IPS-20b (cell line): ENCODE measurements at regions not wholly inside any gene's neighbourhood (a gene's known extent, or its start where the extent isn't known, plus 50 kb on each side); places are given as distances from the start of the nearest gene placed in this dataset.

ENCODE experiments used
- H3K27ac ChIP-seq: one replicate; pipeline ENCODE4 v1.5.1; 2013; ENCODE audit warnings: low read length
- H3K27me3 ChIP-seq: 2 replicates; pipeline ENCODE4 v1.6.1; 2013; ENCODE audit warnings: mild to moderate bottlenecking, low read length, inconsistent platforms; ENCODE audit not compliant: insufficient read depth
- H3K36me3 ChIP-seq: 2 replicates; pipeline ENCODE4 v1.6.1; 2013; ENCODE audit warnings: low read depth, mild to moderate bottlenecking, inconsistent platforms, low read length, moderate library complexity; ENCODE audit not compliant: insufficient read depth
- H3K4me1 ChIP-seq: 2 replicates; pipeline ENCODE4 v1.6.1; 2013; ENCODE audit warnings: mild to moderate bottlenecking, control low read depth, inconsistent platforms, low read length, moderate library complexity; ENCODE audit not compliant: insufficient read depth
- H3K4me3 ChIP-seq: 2 replicates; pipeline ENCODE4 v1.5.1; 2013; ENCODE audit warnings: mild to moderate bottlenecking, low read length, inconsistent platforms
- H3K9ac ChIP-seq: 2 replicates; pipeline ENCODE4 v1.6.1; 2013; ENCODE audit warnings: low read depth, mild to moderate bottlenecking, inconsistent platforms, low read length, moderate library complexity
- H3K9me3 ChIP-seq: 2 replicates; pipeline ENCODE4 v1.6.1; 2013; ENCODE audit warnings: mild to moderate bottlenecking, low read depth, low read length, inconsistent platforms; ENCODE audit not compliant: insufficient read depth

DNA sequence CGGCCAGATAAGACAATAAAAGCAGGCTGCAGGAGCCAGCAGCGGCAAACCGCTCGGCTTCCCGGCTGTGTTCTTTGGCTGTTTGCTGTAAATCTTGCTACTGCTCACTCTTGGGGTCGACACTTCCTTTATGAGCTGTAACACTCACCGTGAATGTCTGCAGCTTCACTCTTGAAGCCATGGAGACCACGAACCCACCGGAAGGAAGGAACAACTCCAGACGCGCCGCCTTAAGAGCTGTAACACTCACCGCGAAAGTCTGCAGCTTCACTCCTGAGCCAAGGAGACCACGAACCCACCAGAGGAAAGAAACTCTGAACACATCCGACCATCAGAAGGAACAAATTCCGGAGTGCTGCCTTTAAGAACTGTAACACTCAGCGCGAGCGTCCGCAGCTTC lies 451.7 kb downstream of the AGTPBP1 start:
- H3K4me3 ChIP-seq = no peak overlapping the region

GRCh38 chr9:85289142-85289541 lies 452.6 kb downstream of the AGTPBP1 start:
- Histone ChIP-seq H3K27ac (no peak overlapping the region), H3K9me3 (no peaks in the 10 kb centered on the region), H3K4me1 (no peaks in the 10 kb centered on the region), H3K4me3 (no peak overlapping the region), H3K36me3 (no peaks in the 10 kb centered on the region), H3K27me3 (no peaks in the 10 kb centered on the region), H3K9ac (no peak overlapping the region)

More for the DNA sequence above, 451.7 kb downstream of the AGTPBP1 start:
- Histone ChIP-seq H3K27me3 (no peaks in the 10 kb centered on the region), H3K9ac (no peak overlapping the region), H3K9me3 (no peaks in the 10 kb centered on the region), H3K36me3 (no peaks in the 10 kb centered on the region), H3K27ac (no peak overlapping the region), H3K4me1 (no peaks in the 10 kb centered on the region)

DNA sequence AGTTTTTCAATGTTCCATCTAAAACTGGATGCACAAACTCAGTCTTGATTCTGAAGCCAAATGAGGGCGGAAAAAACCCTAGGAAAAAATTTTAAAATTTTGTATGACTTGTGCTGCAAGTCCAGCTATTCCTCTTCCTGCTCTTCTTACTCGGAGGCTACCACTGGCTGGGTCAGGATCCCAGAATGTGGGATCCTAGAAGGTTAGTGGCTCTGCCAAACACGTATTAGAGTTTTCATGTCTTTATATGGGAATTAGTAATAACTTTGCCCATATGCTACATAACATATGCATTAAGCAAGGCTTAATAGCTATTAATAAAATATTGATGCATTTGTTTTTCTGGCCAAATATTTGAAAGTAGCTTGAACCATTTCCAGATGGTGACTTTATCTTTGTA lies 458.3 kb downstream of the AGTPBP1 start:
- Histone ChIP-seq H3K27ac (no peak overlapping the region), H3K9me3 (no peaks in the 10 kb centered on the region), H3K4me1 (peaks cover 12% of the 10 kb centered on the region; the same call in 1 of the 2 replicates), H3K36me3 (no peaks in the 10 kb centered on the region), H3K27me3 (peaks cover 39% of the 10 kb centered on the region), H3K4me3 (no peak overlapping the region), H3K9ac (no peak overlapping the region)

DNA sequence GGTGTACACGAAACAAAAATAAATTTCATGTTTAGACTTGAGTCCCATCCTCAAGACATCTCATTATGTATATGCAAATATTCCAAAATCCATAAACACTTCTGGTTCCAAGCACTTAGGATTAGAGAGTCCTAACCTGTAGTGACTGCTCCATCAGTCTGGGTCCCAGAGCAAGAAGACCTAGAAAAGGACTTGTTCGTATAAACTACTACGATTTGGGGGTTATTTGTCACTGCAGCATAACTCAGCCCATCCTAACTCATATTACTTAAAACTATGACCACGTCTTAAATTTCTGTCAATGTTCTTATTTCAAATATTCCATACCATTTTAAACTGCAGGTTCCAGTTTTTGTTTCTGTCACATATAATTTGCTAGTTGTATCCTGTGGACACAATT lies 463.0 kb downstream of the AGTPBP1 start:
- Histone ChIP-seq H3K9ac (no peak overlapping the region), H3K9me3 (no peaks in the 10 kb centered on the region), H3K27me3 (peaks cover 54% of the 10 kb centered on the region), H3K27ac (no peak overlapping the region), H3K4me1 (peaks cover 12% of the 10 kb centered on the region; the same call in 1 of the 2 replicates), H3K36me3 (no peaks in the 10 kb centered on the region), H3K4me3 (no peak overlapping the region)

- no peaks in the 10 kb centered on the region for H3K36me3 ChIP-seq
- no peak overlapping the region for H3K9ac ChIP-seq
- peaks cover 12% of the 10 kb centered on the region; the same call in 1 of the 2 replicates for H3K4me1 ChIP-seq
- no peaks in the 10 kb centered on the region for H3K9me3 ChIP-seq
- H3K27ac ChIP-seq = no peak overlapping the region
- peaks cover 42% of the 10 kb centered on the region for H3K27me3 ChIP-seq
- H3K4me3 ChIP-seq = no peak overlapping the region
These were observed 465.0 kb downstream of the AGTPBP1 start for GRCh38 chr9:85276741-85277140.

GRCh38 chr9:85269811-85270210 lies 471.9 kb downstream of the AGTPBP1 start:
- Histone ChIP-seq H3K27me3 (no peaks in the 10 kb centered on the region; the same call in 1 of the 2 replicates), H3K4me3 (no peak overlapping the region), H3K27ac (no peak overlapping the region), H3K9ac (no peak overlapping the region), H3K9me3 (no peaks in the 10 kb centered on the region), H3K36me3 (no peaks in the 10 kb centered on the region), H3K4me1 (peaks cover 11% of the 10 kb centered on the region; the same call in 1 of the 2 replicates)

- Histone ChIP-seq H3K9me3 (no peaks in the 10 kb centered on the region), H3K27me3 (no peaks in the 10 kb centered on the region), H3K9ac (no peak overlapping the region), H3K27ac (no peak overlapping the region), H3K4me3 (no peak overlapping the region), H3K4me1 (peaks cover 11% of the 10 kb centered on the region; the same call in 1 of the 2 replicates), H3K36me3 (no peaks in the 10 kb centered on the region)
These were observed 473.6 kb downstream of the AGTPBP1 start for GRCh38 chr9:85268131-85268530.

GRCh38 chr9:85264695-85265094 lies 477.1 kb downstream of the AGTPBP1 start:
- no peak overlapping the region for H3K27ac ChIP-seq
- H3K9ac ChIP-seq = no peak overlapping the region
- H3K27me3 ChIP-seq = no peaks in the 10 kb centered on the region
- H3K4me1 ChIP-seq = peaks cover 11% of the 10 kb centered on the region; the same call in 1 of the 2 replicates
- no peaks in the 10 kb centered on the region for H3K36me3 ChIP-seq
- H3K9me3 ChIP-seq = no peaks in the 10 kb centered on the region
- no peak overlapping the region for H3K4me3 ChIP-seq

DNA sequence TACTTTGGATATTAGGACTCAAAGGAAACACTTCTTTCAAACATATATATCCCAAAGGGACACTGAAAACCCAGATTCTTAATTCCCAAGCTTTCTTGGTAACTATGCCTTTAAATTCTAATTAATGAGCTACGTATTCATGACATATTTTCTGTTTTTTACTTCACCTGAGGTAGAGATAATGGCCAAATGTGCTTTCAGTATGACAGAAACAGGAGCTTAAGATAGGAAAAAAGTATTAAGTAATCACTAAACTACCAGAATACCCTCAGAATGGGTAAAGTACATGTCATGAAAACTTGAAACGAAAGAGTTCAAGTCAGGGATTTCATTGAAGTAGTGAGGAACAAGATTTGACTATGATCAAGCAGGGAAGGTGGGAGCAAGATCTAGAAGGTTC lies 478.5 kb downstream of the AGTPBP1 start:
- Histone ChIP-seq H3K27me3 (0 out of 2 replicates have a peak, but pooled peaks cover 6% of the 10 kb centered on the region), H3K36me3 (no peaks in the 10 kb centered on the region), H3K9me3 (no peaks in the 10 kb centered on the region), H3K27ac (no peak overlapping the region), H3K4me3 (no peak overlapping the region), H3K9ac (no peak overlapping the region), H3K4me1 (peaks cover 9% of the 10 kb centered on the region; the same call in 1 of the 2 replicates)

DNA sequence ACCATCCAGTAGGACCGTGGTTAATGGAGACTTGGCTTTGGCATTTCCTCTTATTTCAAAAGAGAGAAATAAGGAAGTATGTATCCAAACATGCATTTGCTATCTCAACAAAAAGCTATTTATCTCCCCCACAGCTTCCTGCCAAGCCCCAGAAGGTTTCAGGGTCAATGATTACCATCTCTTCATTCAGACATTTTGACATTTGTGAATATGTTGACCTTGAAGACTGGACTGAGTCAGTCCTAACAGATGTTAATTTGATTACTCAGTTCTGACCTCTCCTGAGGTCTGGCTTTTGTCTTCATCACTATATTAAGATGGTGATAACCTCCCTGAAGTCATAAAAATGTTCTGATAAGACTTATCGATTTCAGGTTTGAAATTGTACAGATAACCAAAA lies 479.4 kb downstream of the AGTPBP1 start:
- no peaks in the 10 kb centered on the region for H3K9me3 ChIP-seq
- no peaks in the 10 kb centered on the region for H3K4me1 ChIP-seq
- no peaks in the 10 kb centered on the region for H3K36me3 ChIP-seq
- no peak overlapping the region for H3K9ac ChIP-seq
- H3K27ac ChIP-seq = no peak overlapping the region
- H3K27me3 ChIP-seq = 0 out of 2 replicates have a peak, but pooled peaks cover 6% of the 10 kb centered on the region
- H3K4me3 ChIP-seq = no peak overlapping the region

DNA sequence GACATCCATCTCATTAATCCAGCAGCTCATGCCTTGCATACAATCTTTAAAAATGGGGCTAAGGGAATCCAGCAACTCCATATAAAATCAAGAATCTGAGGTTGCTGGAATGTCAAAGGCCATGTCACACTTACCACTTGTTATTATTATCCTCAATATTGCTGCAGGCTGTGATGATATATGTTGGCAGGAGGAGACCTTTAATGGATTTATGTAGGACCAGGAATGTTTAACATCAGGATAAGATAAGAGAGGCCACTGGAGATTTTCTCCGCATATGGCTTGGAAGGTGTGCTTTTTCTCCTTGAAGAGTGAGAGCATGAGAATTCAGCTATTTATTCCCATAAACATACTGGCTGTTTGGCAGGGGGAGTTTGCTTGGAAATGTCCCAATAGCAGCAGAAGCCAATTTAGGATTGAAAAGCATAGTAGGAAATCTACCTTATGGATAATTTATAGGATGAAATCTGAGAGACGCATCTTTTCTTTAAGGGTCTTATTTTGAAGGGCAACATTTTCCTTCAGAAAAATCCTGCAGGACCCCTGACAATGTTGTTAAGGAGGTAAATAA lies 481.4 kb downstream of the AGTPBP1 start:
- Histone ChIP-seq H3K27me3 (0 out of 2 replicates have a peak, but pooled peaks cover 6% of the 10 kb centered on the region), H3K9me3 (no peaks in the 10 kb centered on the region), H3K4me3 (no peak overlapping the region), H3K4me1 (no peaks in the 10 kb centered on the region), H3K27ac (no peak overlapping the region), H3K36me3 (no peaks in the 10 kb centered on the region), H3K9ac (no peak overlapping the region)

- no peaks in the 10 kb centered on the region for H3K9me3 ChIP-seq
- H3K36me3 ChIP-seq = no peaks in the 10 kb centered on the region
- H3K4me1 ChIP-seq = no peaks in the 10 kb centered on the region
- H3K4me3 ChIP-seq = no peak overlapping the region
- H3K27ac ChIP-seq = no peak overlapping the region
- no peak overlapping the region for H3K9ac ChIP-seq
- H3K27me3 ChIP-seq = 0 out of 2 replicates have a peak, but pooled peaks cover 6% of the 10 kb centered on the region
These were observed 482.9 kb downstream of the AGTPBP1 start for GRCh38 chr9:85258823-85259370.
